GM12892 (cell line): ENCODE measurements at regions not wholly inside any gene's neighbourhood (a gene's known extent, or its start where the extent isn't known, plus 50 kb on each side); places are given as distances from the start of the nearest gene placed in this dataset.
"Not testable (repeated sequence)": the region's sequence is repeated elsewhere in the genome, so short reads cannot be mapped to it uniquely, and the experiment has no call there.

Experiments
- POLR2A ChIP-seq: IDR thresholded peaks from 2 replicates; pipeline ENCODE4 v1.6.1; 2011; ENCODE audit warnings: low read depth, low read length, control low read depth
- POLR2AphosphoS5 ChIP-seq: IDR thresholded peaks from 2 replicates; pipeline ENCODE4 v1.6.1; 2011; ENCODE audit warnings: low read depth, low read length, control low read depth

DNA sequence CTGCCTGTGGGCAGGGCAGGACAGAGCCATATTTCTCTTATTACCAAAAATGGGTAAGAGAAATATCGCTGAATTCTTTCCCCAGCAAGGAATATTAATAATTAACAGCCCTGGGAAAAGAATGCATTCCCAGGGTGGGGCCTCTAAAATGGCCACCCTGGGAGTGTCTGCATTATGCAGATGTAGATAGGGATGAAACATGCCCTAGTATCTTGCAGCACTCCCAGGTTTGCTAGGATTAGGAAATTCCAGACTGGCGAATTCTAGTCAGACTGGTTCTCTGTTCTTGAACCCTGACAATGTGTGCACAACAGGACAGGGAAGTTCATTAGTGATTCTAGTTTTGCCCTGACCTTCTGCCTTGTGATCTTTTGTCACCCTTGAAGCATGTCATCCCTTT is 1069.3 kb downstream of the CDH9 start:
- TF ChIP-seq POLR2AphosphoS5, POLR2A: not testable (repeated sequence)
